ENCODE measurements at regions not wholly inside any gene's neighbourhood (a gene's known extent, or its start where the extent isn't known, plus 50 kb on each side); places are given as distances from the start of the nearest gene placed in this dataset.
A peak's percentile ranks its signal among the peaks of the same experiment; 100 is the strongest.

GRCh38 chr13:107851670-107852069 lies 363.7 kb downstream of the LIG4 start:
- DNase-seq = no peak

- DNase-seq = peak; percentile 24
Measured at GRCh38 chr13:107847406-107847805, 367.9 kb downstream of the LIG4 start.

- no peak for DNase-seq
Measured at GRCh38 chr13:107846642-107847041, 368.7 kb downstream of the LIG4 start.

GRCh38 chr13:107845911-107846310 lies 369.4 kb downstream of the LIG4 start:
- no peak for DNase-seq

GRCh38 chr13:107843681-107844080 lies 371.7 kb downstream of the LIG4 start:
- no peak for DNase-seq

GRCh38 chr13:107843281-107843680 lies 372.1 kb downstream of the LIG4 start:
- no peak for DNase-seq

GRCh38 chr13:107842562-107843180 lies 372.7 kb downstream of the LIG4 start:
- no peak for DNase-seq

GRCh38 chr13:107838588-107839161 lies 376.7 kb downstream of the LIG4 start:
- peak; percentile 74 for DNase-seq

GRCh38 chr13:107836685-107837084 lies 378.7 kb downstream of the LIG4 start:
- no peak for DNase-seq

- DNase-seq = no peak
Measured at GRCh38 chr13:107835339-107836018, 379.9 kb downstream of the LIG4 start.

GRCh38 chr13:107834717-107835116 lies 380.6 kb downstream of the LIG4 start:
- DNase-seq = no peak

- DNase-seq = no peak
Measured at GRCh38 chr13:107834281-107834680, 381.1 kb downstream of the LIG4 start.

- DNase-seq = peak; percentile 17
Measured at GRCh38 chr13:107832500-107833100, 382.7 kb downstream of the LIG4 start.

- DNase-seq = no peak
Measured at GRCh38 chr13:107830804-107831203, 384.5 kb downstream of the LIG4 start.

- no peak for DNase-seq
Measured at GRCh38 chr13:107827840-107828549, 387.3 kb downstream of the LIG4 start.

- no peak for DNase-seq
Measured at GRCh38 chr13:107824635-107825034, 390.7 kb downstream of the LIG4 start.

- DNase-seq = no peak
Measured at GRCh38 chr13:107822006-107822405, 393.3 kb downstream of the LIG4 start.

GRCh38 chr13:107821492-107821891 lies 393.8 kb downstream of the LIG4 start:
- peak; percentile 14 for DNase-seq

- DNase-seq = no peak
Measured at GRCh38 chr13:107819071-107819470, 396.3 kb downstream of the LIG4 start.

GRCh38 chr13:107817647-107818287 lies 397.6 kb downstream of the LIG4 start:
- DNase-seq = peak; percentile 36

GRCh38 chr13:107812014-107812412 lies 403.3 kb downstream of the LIG4 start:
- DNase-seq = no peak

GRCh38 chr13:107811233-107812013 lies 403.9 kb downstream of the LIG4 start:
- DNase-seq = no peak
